ENCODE measurements at regions not wholly inside any gene's neighbourhood (a gene's known extent, or its start where the extent isn't known, plus 50 kb on each side); places are given as distances from the start of the nearest gene placed in this dataset.

DNA sequence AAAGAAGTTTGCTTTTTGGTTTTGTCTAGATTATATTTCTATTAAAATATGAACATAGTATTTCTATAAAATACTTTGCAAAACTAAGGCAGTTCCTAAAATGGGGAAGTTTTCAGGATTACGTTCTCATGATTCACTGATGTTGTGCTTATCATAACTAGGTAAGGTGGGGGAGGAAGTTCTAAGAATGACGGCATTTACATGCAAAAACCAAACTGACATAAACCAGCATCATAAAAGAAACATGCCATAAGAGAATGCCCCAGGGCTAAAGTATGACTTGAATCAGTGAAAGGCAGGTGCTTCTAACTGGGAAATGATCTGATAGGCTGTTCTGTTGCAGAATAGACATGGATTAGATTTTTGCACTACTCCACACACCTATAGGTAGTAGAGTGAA lies 204.7 kb upstream of the JADE1 start:
- TF ChIP-seq, protein P1, sequence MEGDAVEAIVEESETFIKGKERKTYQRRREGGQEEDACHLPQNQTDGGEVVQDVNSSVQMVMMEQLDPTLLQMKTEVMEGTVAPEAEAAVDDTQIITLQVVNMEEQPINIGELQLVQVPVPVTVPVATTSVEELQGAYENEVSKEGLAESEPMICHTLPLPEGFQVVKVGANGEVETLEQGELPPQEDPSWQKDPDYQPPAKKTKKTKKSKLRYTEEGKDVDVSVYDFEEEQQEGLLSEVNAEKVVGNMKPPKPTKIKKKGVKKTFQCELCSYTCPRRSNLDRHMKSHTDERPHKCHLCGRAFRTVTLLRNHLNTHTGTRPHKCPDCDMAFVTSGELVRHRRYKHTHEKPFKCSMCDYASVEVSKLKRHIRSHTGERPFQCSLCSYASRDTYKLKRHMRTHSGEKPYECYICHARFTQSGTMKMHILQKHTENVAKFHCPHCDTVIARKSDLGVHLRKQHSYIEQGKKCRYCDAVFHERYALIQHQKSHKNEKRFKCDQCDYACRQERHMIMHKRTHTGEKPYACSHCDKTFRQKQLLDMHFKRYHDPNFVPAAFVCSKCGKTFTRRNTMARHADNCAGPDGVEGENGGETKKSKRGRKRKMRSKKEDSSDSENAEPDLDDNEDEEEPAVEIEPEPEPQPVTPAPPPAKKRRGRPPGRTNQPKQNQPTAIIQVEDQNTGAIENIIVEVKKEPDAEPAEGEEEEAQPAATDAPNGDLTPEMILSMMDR (conservative IDR thresholded peaks at IDR 0.05) = no peak
- DNase-seq (ENCODE audit: low read depth, low spot score) = no peak
- Mint-ChIP-seq H3K9me3 (no peaks in the 10 kb centered on the region), H3K36me3 (ENCODE audit: low read depth) (no peaks in the 10 kb centered on the region), H3K4me3 (no peak overlapping the region), H3K27me3 (ENCODE audit: low read depth) (no peaks in the 10 kb centered on the region), H3K27ac (ENCODE audit: unreplicated experiment) (no peak overlapping the region), H3K4me1 (peaks cover 22% of the 10 kb centered on the region)

DNA sequence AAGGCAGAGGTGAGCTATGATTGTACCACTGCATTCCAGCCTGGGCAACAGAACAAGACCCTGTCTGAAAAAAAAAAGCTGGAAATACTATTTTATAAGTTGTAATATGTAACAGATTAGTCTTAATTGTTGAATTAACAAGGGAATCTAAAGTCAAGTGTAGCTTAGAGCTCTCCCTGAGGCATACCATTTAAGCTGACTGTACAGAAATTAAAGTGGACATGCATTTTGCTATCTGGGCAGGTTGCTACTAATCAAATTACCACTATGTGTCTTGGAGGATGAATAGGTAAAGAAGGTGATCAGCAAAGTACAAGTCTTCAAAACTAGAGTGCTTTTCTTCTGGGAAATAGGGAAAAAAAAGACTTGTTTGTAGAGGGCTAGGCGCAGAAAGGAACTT lies 205.3 kb upstream of the JADE1 start:
- no peak overlapping the region for H3K27ac Mint-ChIP-seq (ENCODE audit: unreplicated experiment)
- no peaks in the 10 kb centered on the region for H3K36me3 Mint-ChIP-seq (ENCODE audit: low read depth)
- no peaks in the 10 kb centered on the region for H3K9me3 Mint-ChIP-seq
- H3K4me1 Mint-ChIP-seq = peaks cover 28% of the 10 kb centered on the region
- TF ChIP-seq, protein P1 (conservative IDR thresholded peaks at IDR 0.05) = no peak
- DNase-seq (ENCODE audit: low read depth, low spot score) = no peak
- no peaks in the 10 kb centered on the region for H3K27me3 Mint-ChIP-seq (ENCODE audit: low read depth)
- H3K4me3 Mint-ChIP-seq = no peak overlapping the region

DNA sequence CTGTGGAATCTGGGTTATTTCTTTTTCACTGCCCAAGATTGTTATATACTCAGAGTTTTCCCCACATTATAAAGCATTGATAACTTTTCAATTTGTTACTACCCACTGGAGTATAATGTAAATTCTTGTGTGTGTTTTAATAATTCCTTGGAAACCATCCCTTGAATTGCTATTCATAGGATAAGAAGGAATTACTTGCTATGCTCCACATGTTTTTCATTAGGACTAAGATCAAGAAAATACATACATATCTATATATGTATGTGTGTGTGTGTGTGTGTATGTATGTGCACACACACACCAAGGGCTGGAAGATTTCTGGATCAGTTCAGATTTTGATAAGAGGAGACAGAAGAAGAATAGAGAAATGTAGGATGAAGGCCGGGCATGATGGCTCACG lies 206.4 kb upstream of the JADE1 start:
- Mint-ChIP-seq H3K27ac (ENCODE audit: unreplicated experiment) (no peak overlapping the region), H3K27me3 (ENCODE audit: low read depth) (no peaks in the 10 kb centered on the region)

GRCh38 chr4:128601991-128602695 lies 207.4 kb upstream of the JADE1 start:
- no peaks in the 10 kb centered on the region for H3K27me3 Mint-ChIP-seq (ENCODE audit: low read depth)
- no peaks in the 10 kb centered on the region for H3K36me3 Mint-ChIP-seq (ENCODE audit: low read depth)
- peaks cover 46% of the 10 kb centered on the region for H3K4me1 Mint-ChIP-seq
- no peaks in the 10 kb centered on the region for H3K9me3 Mint-ChIP-seq
- DNase-seq (ENCODE audit: low read depth, low spot score) = no peak
- TF ChIP-seq, protein P1 (conservative IDR thresholded peaks at IDR 0.05) = no peak
- no peak overlapping the region for H3K4me3 Mint-ChIP-seq
- peak overlapping the region; percentile 73 for H3K27ac Mint-ChIP-seq (ENCODE audit: unreplicated experiment)

More for the DNA sequence above, 206.4 kb upstream of the JADE1 start:
- no peak for DNase-seq (ENCODE audit: low read depth, low spot score)
- H3K9me3 Mint-ChIP-seq = no peaks in the 10 kb centered on the region
- TF ChIP-seq, protein P1 (conservative IDR thresholded peaks at IDR 0.05) = no peak
- H3K36me3 Mint-ChIP-seq (ENCODE audit: low read depth) = no peaks in the 10 kb centered on the region
- peaks cover 38% of the 10 kb centered on the region for H3K4me1 Mint-ChIP-seq
- no peak overlapping the region for H3K4me3 Mint-ChIP-seq

DNA sequence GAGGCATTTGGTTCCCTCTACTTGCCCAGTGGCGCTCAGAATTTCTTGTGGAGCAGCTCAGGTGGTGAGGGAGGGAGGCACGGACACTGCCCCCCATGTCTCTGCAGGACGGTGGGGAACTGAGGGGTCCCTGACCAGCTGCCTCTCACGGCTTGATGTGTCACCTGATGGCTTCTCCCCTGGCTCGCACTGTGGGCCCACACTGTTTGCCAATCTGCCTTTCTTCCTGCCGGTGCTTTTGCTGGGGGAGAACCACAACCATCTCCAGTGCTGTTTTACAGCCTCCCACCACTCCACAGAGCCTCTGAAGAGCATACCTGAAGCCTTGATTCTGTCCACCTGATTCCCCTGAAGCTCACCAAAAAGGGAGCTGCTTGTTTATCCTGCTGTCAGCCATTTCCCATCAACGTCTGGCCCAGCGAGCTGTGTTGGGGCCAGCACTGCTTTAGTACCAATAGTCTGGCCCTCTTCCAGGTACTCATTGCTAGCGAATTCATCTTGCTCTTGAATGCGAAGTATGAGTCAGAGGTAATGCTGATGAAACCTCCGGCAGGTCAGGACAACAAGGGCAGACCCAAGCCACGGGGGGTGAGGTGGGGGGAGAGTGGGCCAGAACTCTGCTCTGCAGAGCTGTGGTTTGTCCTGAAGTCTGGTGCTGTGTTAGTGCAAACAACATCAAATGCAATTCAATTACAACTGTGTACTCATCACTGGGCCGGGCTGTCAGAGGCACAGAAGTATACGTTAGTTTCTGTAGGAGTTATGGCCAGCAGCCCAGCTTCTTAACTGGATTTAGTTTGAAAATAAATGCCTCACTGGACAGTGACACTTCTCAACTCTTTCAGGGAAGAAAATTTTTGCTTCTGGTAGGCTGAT lies 208.3 kb upstream of the JADE1 start:
- Mint-ChIP-seq H3K27me3 (ENCODE audit: low read depth) (no peaks in the 10 kb centered on the region), H3K36me3 (ENCODE audit: low read depth) (no peaks in the 10 kb centered on the region), H3K4me3 (no peak overlapping the region), H3K27ac (ENCODE audit: unreplicated experiment) (no peak overlapping the region), H3K9me3 (no peaks in the 10 kb centered on the region), H3K4me1 (peaks cover 51% of the 10 kb centered on the region)
- DNase-seq (ENCODE audit: low read depth, low spot score) = no peak
- TF ChIP-seq, protein P1 (conservative IDR thresholded peaks at IDR 0.05) = no peak

Measured in neural crest cell (in vitro differentiated cells).